GM18526 (cell line): ENCODE measurements at regions not wholly inside any gene's neighbourhood (a gene's known extent, or its start where the extent isn't known, plus 50 kb on each side); places are given as distances from the start of the nearest gene placed in this dataset.

Experiments used
- POLR2A ChIP-seq: IDR thresholded peaks from 3 replicates; pipeline ENCODE4 v1.6.1; 2011; ENCODE audit not compliant: insufficient read length; ENCODE audit errors: extremely low read depth

- no peak for TF ChIP-seq POLR2A
These were observed 55.4 kb upstream of the KIF26B start for GRCh38 chr1:245099401-245099800.

- TF ChIP-seq POLR2A = no peak
These were observed 55.9 kb upstream of the KIF26B start for GRCh38 chr1:245098924-245099323.

- TF ChIP-seq POLR2A = no peak
These were observed 58.3 kb upstream of the KIF26B start for GRCh38 chr1:245096311-245097066.

- TF ChIP-seq POLR2A = no peak
These were observed 58.9 kb upstream of the KIF26B start for GRCh38 chr1:245095903-245096302.

GRCh38 chr1:245094954-245095353, 59.8 kb upstream of the KIF26B start:
- TF ChIP-seq POLR2A = no peak

GRCh38 chr1:245094092-245094491, 60.7 kb upstream of the KIF26B start:
- TF ChIP-seq POLR2A = no peak

GRCh38 chr1:245092638-245092976, 62.2 kb upstream of the KIF26B start:
- TF ChIP-seq POLR2A = no peak

GRCh38 chr1:245091818-245092637, 62.8 kb upstream of the KIF26B start:
- TF ChIP-seq POLR2A = no peak

- TF ChIP-seq POLR2A = no peak
These were observed 63.6 kb upstream of the KIF26B start for GRCh38 chr1:245091171-245091621.

GRCh38 chr1:245090491-245091090, 64.2 kb upstream of the KIF26B start:
- no peak for TF ChIP-seq POLR2A

- TF ChIP-seq POLR2A = no peak
These were observed 67.1 kb upstream of the KIF26B start for GRCh38 chr1:245087723-245088122.

- no peak for TF ChIP-seq POLR2A
These were observed 68.3 kb upstream of the KIF26B start for GRCh38 chr1:245086389-245086969.

GRCh38 chr1:245085508-245086095, 69.2 kb upstream of the KIF26B start:
- TF ChIP-seq POLR2A = no peak

- TF ChIP-seq POLR2A = no peak
These were observed 70.2 kb upstream of the KIF26B start for GRCh38 chr1:245084551-245084950.

- no peak for TF ChIP-seq POLR2A
These were observed 75.7 kb upstream of the KIF26B start for GRCh38 chr1:245079021-245079609.

- no peak for TF ChIP-seq POLR2A
These were observed 79.9 kb upstream of the KIF26B start for GRCh38 chr1:245074898-245075297.
